ENCODE measurements at regions not wholly inside any gene's neighbourhood (a gene's known extent, or its start where the extent isn't known, plus 50 kb on each side); places are given as distances from the start of the nearest gene placed in this dataset.

DNA sequence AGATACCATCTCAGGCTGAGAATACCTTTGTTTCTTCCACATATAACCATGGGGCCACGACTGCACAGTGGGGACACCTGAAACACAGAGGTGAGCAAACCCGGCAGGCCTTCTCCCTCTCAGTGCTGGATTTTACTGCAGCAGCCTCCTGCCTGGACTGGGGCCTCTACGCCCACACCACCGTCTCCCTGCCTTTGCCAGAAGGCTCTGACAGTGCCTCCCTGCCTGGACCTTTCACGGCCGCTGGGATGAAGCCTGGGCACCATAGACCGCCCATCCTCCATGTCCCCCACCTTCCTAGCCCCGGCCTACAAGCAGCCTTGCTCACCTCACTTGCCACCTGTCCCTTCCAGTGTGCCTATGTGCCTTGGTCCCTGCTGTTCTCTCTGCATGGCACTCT, 214.3 kb downstream of the NFKBIZ start:
- Histone ChIP-seq H3K36me3 (no peaks in the 10 kb centered on the region), H3K27ac (no peak overlapping the region), H3K4me1 (peaks cover 0 to 9% (median 2%) of the 10 kb centered on the region in 4 donors), H3K9me3 (no peaks in the 10 kb centered on the region), H3K27me3 (no peaks in the 10 kb centered on the region), H3K4me3 (no peak overlapping the region)
- no peak for DNase-seq
- TF ChIP-seq, protein P1, sequence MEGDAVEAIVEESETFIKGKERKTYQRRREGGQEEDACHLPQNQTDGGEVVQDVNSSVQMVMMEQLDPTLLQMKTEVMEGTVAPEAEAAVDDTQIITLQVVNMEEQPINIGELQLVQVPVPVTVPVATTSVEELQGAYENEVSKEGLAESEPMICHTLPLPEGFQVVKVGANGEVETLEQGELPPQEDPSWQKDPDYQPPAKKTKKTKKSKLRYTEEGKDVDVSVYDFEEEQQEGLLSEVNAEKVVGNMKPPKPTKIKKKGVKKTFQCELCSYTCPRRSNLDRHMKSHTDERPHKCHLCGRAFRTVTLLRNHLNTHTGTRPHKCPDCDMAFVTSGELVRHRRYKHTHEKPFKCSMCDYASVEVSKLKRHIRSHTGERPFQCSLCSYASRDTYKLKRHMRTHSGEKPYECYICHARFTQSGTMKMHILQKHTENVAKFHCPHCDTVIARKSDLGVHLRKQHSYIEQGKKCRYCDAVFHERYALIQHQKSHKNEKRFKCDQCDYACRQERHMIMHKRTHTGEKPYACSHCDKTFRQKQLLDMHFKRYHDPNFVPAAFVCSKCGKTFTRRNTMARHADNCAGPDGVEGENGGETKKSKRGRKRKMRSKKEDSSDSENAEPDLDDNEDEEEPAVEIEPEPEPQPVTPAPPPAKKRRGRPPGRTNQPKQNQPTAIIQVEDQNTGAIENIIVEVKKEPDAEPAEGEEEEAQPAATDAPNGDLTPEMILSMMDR (IDR thresholded peaks at IDR 0.05), result no peak
- no peak for TF ChIP-seq POLR2A (IDR thresholded peaks at IDR 0.05)

DNA sequence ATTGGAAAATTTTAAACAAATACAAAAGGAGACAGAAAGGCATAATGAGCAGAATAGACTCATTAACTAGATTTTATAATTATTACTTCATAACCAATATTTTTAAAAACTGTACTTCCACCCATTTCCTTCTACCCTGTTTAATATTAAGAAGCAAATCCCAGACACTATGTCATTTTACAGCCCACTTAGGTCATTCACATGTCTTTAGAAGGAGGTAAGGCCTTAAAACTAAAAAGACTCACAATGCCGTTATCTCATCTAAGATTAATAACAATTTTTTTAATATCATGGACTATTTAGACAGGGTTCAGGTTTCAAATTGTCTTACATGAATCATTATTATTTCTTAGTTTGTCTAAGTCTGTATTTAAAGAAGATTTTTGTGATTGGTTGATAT, 217.2 kb downstream of the NFKBIZ start:
- Histone ChIP-seq H3K4me1 (peaks cover 0 to 4% (median 2%) of the 10 kb centered on the region in 4 donors), H3K4me3 (no peak overlapping the region), H3K9me3 (no peaks in the 10 kb centered on the region), H3K36me3 (no peaks in the 10 kb centered on the region), H3K27ac (no peak overlapping the region), H3K27me3 (no peaks in the 10 kb centered on the region)
- no peak for DNase-seq
- no peak for TF ChIP-seq POLR2A (IDR thresholded peaks at IDR 0.05)
- TF ChIP-seq, protein P1 (IDR thresholded peaks at IDR 0.05), result no peak

DNA sequence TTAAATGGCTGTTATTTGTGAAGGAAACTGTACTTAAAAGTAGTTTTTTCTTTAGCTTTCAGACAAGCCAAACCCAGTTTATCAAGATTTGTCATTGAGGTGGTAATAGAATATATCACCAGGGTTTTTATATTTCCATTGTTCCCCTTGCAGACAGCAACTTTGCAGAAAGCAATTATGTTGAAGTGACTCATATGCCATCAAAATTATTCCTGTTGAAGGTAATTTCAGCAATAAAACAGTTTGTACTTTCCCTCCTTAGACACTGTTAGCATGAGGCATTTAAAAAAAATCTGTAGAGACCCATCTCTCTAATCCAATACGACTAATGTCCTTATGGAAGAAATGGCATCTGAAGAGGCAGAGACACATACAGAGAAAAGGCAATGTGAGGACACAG, 219.0 kb downstream of the NFKBIZ start:
- Histone ChIP-seq H3K27ac (peak overlapping the region in 1 of 4 donors; percentile 45), H3K4me3 (no peak overlapping the region), H3K27me3 (no peaks in the 10 kb centered on the region), H3K36me3 (no peaks in the 10 kb centered on the region), H3K4me1 (peaks cover 0 to 4% (median 2%) of the 10 kb centered on the region in 4 donors), H3K9me3 (no peaks in the 10 kb centered on the region)
- TF ChIP-seq, protein P1 (IDR thresholded peaks at IDR 0.05), result no peak
- TF ChIP-seq POLR2A (IDR thresholded peaks at IDR 0.05), result no peak
- DNase-seq, result no peak

DNA sequence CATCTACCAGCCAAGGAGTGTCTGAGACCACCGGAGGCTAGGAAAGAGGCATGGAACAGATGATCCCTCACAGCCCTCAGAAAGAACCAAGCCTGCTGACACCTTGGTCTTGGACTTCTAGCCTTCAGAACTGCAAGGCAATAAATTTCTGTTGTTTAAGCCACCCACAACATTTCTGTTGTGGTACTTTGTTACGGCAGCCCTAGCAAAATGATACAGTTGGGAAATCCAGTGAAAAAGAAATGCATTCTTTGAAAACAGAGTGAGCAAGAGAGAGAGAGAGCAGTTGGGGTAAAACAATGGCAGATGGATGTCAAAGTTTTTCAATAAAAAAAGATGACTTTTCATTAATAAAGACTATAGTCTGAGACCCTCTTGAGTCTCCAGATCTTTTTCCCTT, 219.4 kb downstream of the NFKBIZ start:
- H3K27ac ChIP-seq, result peak overlapping the region in 1 of 4 donors; percentile 45
- no peak overlapping the region for H3K4me3 ChIP-seq
- H3K27me3 ChIP-seq, result no peaks in the 10 kb centered on the region
- peaks cover 0 to 4% (median 2%) of the 10 kb centered on the region in 4 donors for H3K4me1 ChIP-seq
- H3K36me3 ChIP-seq, result no peaks in the 10 kb centered on the region
- TF ChIP-seq POLR2A (IDR thresholded peaks at IDR 0.05), result no peak
- TF ChIP-seq, protein P1 (IDR thresholded peaks at IDR 0.05), result no peak
- H3K9me3 ChIP-seq, result no peaks in the 10 kb centered on the region
- no peak for DNase-seq

DNA sequence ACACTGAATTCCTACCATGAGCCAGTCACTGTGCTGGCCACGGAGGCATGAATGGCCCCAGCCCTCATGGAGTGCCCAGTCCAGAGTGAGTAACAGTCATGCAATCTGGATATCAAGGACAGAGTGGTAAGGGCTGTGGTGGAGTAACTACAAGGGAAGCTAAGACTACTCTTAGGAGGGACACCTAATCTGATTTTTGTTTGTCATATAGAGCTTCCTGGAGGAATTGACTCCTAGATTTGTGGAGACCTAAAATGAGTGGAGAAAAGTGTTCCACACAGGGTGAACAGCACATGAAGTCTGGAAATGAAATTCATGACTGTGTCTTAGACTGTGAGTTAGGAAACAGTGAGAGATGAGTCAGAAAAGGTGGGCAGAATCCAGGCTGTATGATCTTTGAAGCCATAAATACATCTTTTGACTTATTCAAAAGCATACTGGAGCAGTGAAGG, 219.9 kb downstream of the NFKBIZ start:
- Histone ChIP-seq H3K4me3 (no peak overlapping the region), H3K36me3 (no peaks in the 10 kb centered on the region), H3K27me3 (no peaks in the 10 kb centered on the region), H3K27ac (peak overlapping the region in 1 of 4 donors; percentile 51), H3K9me3 (no peaks in the 10 kb centered on the region), H3K4me1 (peaks cover 0 to 4% (median 2%) of the 10 kb centered on the region in 4 donors)
- peak in 1 of 3 donors; percentile 61 for DNase-seq
- TF ChIP-seq POLR2A (IDR thresholded peaks at IDR 0.05), result no peak
- TF ChIP-seq, protein P1 (IDR thresholded peaks at IDR 0.05), result no peak

DNA sequence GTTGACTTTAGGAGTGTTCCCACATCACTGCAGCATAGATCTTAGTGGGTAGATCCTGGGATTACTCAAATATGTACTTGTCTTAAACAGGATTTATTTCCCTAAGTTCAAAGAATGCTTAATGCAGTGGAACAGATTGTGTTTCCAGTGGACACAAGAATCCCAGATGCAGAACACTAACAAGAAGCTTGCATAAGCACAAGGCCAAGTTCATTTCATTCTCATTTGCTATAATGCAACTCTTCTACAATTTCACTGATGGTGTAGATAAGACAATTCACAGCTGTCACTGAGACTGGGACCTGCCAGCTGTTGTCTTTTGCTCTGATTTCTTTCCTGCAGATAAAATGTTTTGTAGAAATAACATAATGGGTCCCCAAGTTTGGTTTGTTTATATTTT, 225.6 kb downstream of the NFKBIZ start:
- H3K36me3 ChIP-seq, result no peaks in the 10 kb centered on the region
- no peaks in the 10 kb centered on the region for H3K9me3 ChIP-seq
- no peak overlapping the region for H3K27ac ChIP-seq
- no peak for TF ChIP-seq POLR2A (IDR thresholded peaks at IDR 0.05)
- TF ChIP-seq, protein P1 (IDR thresholded peaks at IDR 0.05), result no peak
- no peak overlapping the region for H3K4me3 ChIP-seq
- peaks cover 0 to 10% (median 0%) of the 10 kb centered on the region in 4 donors for H3K4me1 ChIP-seq
- no peaks in the 10 kb centered on the region for H3K27me3 ChIP-seq
- no peak for DNase-seq

All from Peyer's patch (tissue), 4 donors.